ENCODE measurements at regions not wholly inside any gene's neighbourhood (a gene's known extent, or its start where the extent isn't known, plus 50 kb on each side); places are given as distances from the start of the nearest gene placed in this dataset.

DNA sequence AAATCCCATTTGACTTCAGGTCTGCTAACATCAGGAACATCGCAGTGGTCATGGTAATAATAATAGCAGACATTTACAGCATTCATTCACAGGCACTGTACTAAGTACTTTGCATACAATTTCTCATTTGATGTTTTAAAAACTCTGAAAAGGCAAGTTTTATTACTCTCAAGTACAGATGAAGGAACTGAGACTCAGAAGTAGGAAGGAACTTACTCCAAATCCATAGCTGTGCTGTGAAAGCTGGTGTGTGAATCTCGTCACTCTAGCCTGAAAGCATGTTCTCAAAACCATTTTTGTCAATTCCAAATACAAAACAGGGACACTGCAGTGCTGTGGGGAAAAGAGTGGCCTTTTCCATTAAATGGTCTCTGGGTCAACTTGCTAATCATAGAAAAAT is 179.9 kb downstream of the FAM43A start:
- TF ChIP-seq TEAD4 (IDR thresholded peaks at IDR 0.05; ENCODE audit: borderline replicate concordance, insufficient read depth) (no peak), TAF1 (IDR thresholded peaks at IDR 0.05; ENCODE audit: borderline replicate concordance, low read depth, low read length) (no peak), NRF1 (IDR thresholded peaks at IDR 0.05; ENCODE audit: low read depth, low read length) (no peak), POLR2AphosphoS5 (IDR thresholded peaks at IDR 0.05; ENCODE audit: low read depth, low read length) (no peak), GABPA (IDR thresholded peaks at IDR 0.05; ENCODE audit: low read depth) (no peak), YY1 (IDR thresholded peaks at IDR 0.05; ENCODE audit: low read depth) (no peak)
